GM19438 (cell line): ENCODE measurements at regions not wholly inside any gene's neighbourhood (a gene's known extent, or its start where the extent isn't known, plus 50 kb on each side); places are given as distances from the start of the nearest gene placed in this dataset.

Experiments
- ATAC-seq: cut with Tn5 transposase; IDR thresholded peaks from one replicate; pipeline ENCODE4 v1.9.1; 2021; ENCODE audit warnings: low read depth; ENCODE audit not compliant: unreplicated experiment

GRCh38 chr6:122081921-122082320, 317.5 kb upstream of the HSF2 start:
- ATAC-seq, result no peak

GRCh38 chr6:122082370-122082769, 317.1 kb upstream of the HSF2 start:
- ATAC-seq, result no peak

- no peak for ATAC-seq
Observed at GRCh38 chr6:122092366-122092765, 307.1 kb upstream of the HSF2 start.

- no peak for ATAC-seq
Observed at GRCh38 chr6:122098201-122098678, 301.2 kb upstream of the HSF2 start.

- no peak for ATAC-seq
Observed at GRCh38 chr6:122102026-122102425, 297.4 kb upstream of the HSF2 start.

- no peak for ATAC-seq
Observed at GRCh38 chr6:122107256-122107852, 292.1 kb upstream of the HSF2 start.

GRCh38 chr6:122109075-122109474, 290.4 kb upstream of the HSF2 start:
- ATAC-seq, result no peak

GRCh38 chr6:122114717-122115116, 284.7 kb upstream of the HSF2 start:
- no peak for ATAC-seq

GRCh38 chr6:122116119-122116834, 283.2 kb upstream of the HSF2 start:
- no peak for ATAC-seq

GRCh38 chr6:122116835-122117627, 282.4 kb upstream of the HSF2 start:
- ATAC-seq, result no peak

- no peak for ATAC-seq
Observed at GRCh38 chr6:122118945-122119506, 280.4 kb upstream of the HSF2 start.

- ATAC-seq, result no peak
Observed at GRCh38 chr6:122122202-122122601, 277.2 kb upstream of the HSF2 start.

GRCh38 chr6:122122686-122123085, 276.8 kb upstream of the HSF2 start:
- ATAC-seq, result no peak

- ATAC-seq, result no peak
Observed at GRCh38 chr6:122124908-122125307, 274.5 kb upstream of the HSF2 start.

- no peak for ATAC-seq
Observed at GRCh38 chr6:122126894-122127293, 272.6 kb upstream of the HSF2 start.

- ATAC-seq, result no peak
Observed at GRCh38 chr6:122128445-122128844, 271.0 kb upstream of the HSF2 start.

- no peak for ATAC-seq
Observed at GRCh38 chr6:122129313-122130025, 270.0 kb upstream of the HSF2 start.

- ATAC-seq, result no peak
Observed at GRCh38 chr6:122130026-122130348, 269.5 kb upstream of the HSF2 start.

- no peak for ATAC-seq
Observed at GRCh38 chr6:122130518-122130917, 268.9 kb upstream of the HSF2 start.

- no peak for ATAC-seq
Observed at GRCh38 chr6:122136386-122136785, 263.1 kb upstream of the HSF2 start.

GRCh38 chr6:122140031-122140430, 259.4 kb upstream of the HSF2 start:
- ATAC-seq, result no peak
